H1 (cell line): ENCODE measurements at regions not wholly inside any gene's neighbourhood (a gene's known extent, or its start where the extent isn't known, plus 50 kb on each side); places are given as distances from the start of the nearest gene placed in this dataset.

ENCODE experiments used
- TF ChIP-seq, protein P1 (sequence below): fragments of 300-600 bp; sonication (generic); IDR thresholded peaks from 2 replicates; pipeline ENCODE4 v1.7.1; 2012; ENCODE audit warnings: low read length, moderate library complexity, mild to moderate bottlenecking, inconsistent platforms; ENCODE audit not compliant: insufficient replicate concordance
- TF ChIP-seq, protein P2 (sequence below), 3 experiments: IDR thresholded peaks; 1 replicate in 2 of 3; 2 replicates in 1 of 3; pipeline versions ENCODE4 v1.5.1 to v1.6.1; 2011; ENCODE audit warnings: low read length in 3 of 3, mild to moderate bottlenecking in 3 of 3, inconsistent platforms in 2 of 3, low read depth in 1 of 3, moderate library complexity in 1 of 3; ENCODE audit not compliant: insufficient read depth in 1 of 3; ENCODE audit errors: control extremely low read depth in 1 of 3

DNA sequence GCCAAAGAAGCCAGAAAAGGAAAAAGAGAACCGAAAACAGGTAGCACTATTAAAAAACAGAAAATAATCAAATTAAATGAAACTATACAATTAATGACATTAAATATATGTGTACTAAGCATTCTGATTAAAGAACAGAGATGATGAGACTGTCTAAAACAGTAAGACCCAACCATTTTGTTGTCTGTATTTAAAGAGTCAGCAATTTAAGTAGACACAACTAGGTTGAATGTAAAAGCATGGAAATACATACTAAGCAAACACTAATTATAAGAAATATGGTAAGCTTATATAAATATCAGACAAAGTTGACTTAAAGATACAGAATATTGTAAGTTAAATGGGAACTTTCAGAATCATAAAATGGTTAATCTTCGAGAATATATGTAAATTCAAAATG is 774.6 kb upstream of the RAG2 start (continued):
- TF ChIP-seq, protein P1, sequence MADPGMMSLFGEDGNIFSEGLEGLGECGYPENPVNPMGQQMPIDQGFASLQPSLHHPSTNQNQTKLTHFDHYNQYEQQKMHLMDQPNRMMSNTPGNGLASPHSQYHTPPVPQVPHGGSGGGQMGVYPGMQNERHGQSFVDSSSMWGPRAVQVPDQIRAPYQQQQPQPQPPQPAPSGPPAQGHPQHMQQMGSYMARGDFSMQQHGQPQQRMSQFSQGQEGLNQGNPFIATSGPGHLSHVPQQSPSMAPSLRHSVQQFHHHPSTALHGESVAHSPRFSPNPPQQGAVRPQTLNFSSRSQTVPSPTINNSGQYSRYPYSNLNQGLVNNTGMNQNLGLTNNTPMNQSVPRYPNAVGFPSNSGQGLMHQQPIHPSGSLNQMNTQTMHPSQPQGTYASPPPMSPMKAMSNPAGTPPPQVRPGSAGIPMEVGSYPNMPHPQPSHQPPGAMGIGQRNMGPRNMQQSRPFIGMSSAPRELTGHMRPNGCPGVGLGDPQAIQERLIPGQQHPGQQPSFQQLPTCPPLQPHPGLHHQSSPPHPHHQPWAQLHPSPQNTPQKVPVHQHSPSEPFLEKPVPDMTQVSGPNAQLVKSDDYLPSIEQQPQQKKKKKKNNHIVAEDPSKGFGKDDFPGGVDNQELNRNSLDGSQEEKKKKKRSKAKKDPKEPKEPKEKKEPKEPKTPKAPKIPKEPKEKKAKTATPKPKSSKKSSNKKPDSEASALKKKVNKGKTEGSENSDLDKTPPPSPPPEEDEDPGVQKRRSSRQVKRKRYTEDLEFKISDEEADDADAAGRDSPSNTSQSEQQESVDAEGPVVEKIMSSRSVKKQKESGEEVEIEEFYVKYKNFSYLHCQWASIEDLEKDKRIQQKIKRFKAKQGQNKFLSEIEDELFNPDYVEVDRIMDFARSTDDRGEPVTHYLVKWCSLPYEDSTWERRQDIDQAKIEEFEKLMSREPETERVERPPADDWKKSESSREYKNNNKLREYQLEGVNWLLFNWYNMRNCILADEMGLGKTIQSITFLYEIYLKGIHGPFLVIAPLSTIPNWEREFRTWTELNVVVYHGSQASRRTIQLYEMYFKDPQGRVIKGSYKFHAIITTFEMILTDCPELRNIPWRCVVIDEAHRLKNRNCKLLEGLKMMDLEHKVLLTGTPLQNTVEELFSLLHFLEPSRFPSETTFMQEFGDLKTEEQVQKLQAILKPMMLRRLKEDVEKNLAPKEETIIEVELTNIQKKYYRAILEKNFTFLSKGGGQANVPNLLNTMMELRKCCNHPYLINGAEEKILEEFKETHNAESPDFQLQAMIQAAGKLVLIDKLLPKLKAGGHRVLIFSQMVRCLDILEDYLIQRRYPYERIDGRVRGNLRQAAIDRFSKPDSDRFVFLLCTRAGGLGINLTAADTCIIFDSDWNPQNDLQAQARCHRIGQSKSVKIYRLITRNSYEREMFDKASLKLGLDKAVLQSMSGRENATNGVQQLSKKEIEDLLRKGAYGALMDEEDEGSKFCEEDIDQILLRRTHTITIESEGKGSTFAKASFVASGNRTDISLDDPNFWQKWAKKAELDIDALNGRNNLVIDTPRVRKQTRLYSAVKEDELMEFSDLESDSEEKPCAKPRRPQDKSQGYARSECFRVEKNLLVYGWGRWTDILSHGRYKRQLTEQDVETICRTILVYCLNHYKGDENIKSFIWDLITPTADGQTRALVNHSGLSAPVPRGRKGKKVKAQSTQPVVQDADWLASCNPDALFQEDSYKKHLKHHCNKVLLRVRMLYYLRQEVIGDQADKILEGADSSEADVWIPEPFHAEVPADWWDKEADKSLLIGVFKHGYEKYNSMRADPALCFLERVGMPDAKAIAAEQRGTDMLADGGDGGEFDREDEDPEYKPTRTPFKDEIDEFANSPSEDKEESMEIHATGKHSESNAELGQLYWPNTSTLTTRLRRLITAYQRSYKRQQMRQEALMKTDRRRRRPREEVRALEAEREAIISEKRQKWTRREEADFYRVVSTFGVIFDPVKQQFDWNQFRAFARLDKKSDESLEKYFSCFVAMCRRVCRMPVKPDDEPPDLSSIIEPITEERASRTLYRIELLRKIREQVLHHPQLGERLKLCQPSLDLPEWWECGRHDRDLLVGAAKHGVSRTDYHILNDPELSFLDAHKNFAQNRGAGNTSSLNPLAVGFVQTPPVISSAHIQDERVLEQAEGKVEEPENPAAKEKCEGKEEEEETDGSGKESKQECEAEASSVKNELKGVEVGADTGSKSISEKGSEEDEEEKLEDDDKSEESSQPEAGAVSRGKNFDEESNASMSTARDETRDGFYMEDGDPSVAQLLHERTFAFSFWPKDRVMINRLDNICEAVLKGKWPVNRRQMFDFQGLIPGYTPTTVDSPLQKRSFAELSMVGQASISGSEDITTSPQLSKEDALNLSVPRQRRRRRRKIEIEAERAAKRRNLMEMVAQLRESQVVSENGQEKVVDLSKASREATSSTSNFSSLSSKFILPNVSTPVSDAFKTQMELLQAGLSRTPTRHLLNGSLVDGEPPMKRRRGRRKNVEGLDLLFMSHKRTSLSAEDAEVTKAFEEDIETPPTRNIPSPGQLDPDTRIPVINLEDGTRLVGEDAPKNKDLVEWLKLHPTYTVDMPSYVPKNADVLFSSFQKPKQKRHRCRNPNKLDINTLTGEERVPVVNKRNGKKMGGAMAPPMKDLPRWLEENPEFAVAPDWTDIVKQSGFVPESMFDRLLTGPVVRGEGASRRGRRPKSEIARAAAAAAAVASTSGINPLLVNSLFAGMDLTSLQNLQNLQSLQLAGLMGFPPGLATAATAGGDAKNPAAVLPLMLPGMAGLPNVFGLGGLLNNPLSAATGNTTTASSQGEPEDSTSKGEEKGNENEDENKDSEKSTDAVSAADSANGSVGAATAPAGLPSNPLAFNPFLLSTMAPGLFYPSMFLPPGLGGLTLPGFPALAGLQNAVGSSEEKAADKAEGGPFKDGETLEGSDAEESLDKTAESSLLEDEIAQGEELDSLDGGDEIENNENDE = no peak
- TF ChIP-seq, protein P2, sequence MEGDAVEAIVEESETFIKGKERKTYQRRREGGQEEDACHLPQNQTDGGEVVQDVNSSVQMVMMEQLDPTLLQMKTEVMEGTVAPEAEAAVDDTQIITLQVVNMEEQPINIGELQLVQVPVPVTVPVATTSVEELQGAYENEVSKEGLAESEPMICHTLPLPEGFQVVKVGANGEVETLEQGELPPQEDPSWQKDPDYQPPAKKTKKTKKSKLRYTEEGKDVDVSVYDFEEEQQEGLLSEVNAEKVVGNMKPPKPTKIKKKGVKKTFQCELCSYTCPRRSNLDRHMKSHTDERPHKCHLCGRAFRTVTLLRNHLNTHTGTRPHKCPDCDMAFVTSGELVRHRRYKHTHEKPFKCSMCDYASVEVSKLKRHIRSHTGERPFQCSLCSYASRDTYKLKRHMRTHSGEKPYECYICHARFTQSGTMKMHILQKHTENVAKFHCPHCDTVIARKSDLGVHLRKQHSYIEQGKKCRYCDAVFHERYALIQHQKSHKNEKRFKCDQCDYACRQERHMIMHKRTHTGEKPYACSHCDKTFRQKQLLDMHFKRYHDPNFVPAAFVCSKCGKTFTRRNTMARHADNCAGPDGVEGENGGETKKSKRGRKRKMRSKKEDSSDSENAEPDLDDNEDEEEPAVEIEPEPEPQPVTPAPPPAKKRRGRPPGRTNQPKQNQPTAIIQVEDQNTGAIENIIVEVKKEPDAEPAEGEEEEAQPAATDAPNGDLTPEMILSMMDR (IDR thresholded peaks at IDR 0.05; ENCODE audit: control extremely low read depth in 1 of 3, insufficient read depth in 1 of 3, low read depth in 1 of 3, low read length in 3 of 3) = no peak
